ENCODE measurements at regions not wholly inside any gene's neighbourhood (a gene's known extent, or its start where the extent isn't known, plus 50 kb on each side); places are given as distances from the start of the nearest gene placed in this dataset.

DNA sequence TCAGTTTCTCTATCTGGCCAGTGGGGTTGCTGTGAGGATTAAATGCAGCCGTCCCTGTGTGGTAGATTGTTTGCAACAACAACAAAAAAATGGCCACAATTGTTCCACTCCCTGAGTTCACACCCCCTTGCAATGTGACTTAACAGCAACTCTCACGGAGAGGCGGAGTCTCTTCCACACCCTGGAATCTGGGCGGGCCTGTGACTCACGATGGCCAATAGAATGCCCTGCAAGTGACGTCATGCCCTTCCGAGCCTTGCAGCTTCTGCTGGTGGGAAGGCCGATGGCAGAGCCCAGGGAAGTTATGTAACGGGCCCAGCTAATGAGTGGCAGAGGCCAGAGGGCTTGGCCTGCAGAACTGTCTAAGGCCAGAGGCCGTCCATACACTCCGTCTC lies 87.9 kb downstream of the RIPK4 start (continued):
- TF ChIP-seq GTF2F1 (IDR thresholded peaks at IDR 0.05; ENCODE audit: borderline replicate concordance, low read depth, low read length): no peak
- TF ChIP-seq TAF1 (IDR thresholded peaks at IDR 0.05; ENCODE audit: low read depth, low read length): no peak
- TF ChIP-seq, protein P1, sequence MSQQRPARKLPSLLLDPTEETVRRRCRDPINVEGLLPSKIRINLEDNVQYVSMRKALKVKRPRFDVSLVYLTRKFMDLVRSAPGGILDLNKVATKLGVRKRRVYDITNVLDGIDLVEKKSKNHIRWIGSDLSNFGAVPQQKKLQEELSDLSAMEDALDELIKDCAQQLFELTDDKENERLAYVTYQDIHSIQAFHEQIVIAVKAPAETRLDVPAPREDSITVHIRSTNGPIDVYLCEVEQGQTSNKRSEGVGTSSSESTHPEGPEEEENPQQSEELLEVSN (IDR thresholded peaks at IDR 0.05): peak; percentile 69
- TF ChIP-seq HDAC2 (IDR thresholded peaks at IDR 0.05; ENCODE audit: borderline replicate concordance in 1 of 2, low read depth in 2 of 2, low read length in 2 of 2): no peak
- peak; percentile 70 for TF ChIP-seq CREB1 (IDR thresholded peaks at IDR 0.05)
- TF ChIP-seq, protein P2, sequence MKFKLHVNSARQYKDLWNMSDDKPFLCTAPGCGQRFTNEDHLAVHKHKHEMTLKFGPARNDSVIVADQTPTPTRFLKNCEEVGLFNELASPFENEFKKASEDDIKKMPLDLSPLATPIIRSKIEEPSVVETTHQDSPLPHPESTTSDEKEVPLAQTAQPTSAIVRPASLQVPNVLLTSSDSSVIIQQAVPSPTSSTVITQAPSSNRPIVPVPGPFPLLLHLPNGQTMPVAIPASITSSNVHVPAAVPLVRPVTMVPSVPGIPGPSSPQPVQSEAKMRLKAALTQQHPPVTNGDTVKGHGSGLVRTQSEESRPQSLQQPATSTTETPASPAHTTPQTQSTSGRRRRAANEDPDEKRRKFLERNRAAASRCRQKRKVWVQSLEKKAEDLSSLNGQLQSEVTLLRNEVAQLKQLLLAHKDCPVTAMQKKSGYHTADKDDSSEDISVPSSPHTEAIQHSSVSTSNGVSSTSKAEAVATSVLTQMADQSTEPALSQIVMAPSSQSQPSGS (IDR thresholded peaks at IDR 0.05; ENCODE audit: low read length): peak; percentile 99

Measured in H1 (cell line).